Coronary artery (tissue), 2 donors: ENCODE measurements at regions not wholly inside any gene's neighbourhood (a gene's known extent, or its start where the extent isn't known, plus 50 kb on each side); places are given as distances from the start of the nearest gene placed in this dataset.

Source experiments
- DNase-seq: peaks from one replicate; pipeline ENCODE4 v3.0.0-alpha.2; 2017; ENCODE audit warnings: low spot score
- H3K27ac ChIP-seq, 2 donors: fragments of 200-600 bp; sonication (generic); one replicate each; pipeline ENCODE4 v1.5.1; 2016 to 2019
- H3K4me3 ChIP-seq: fragments of 200-600 bp; sonication (generic); 2 replicates; pipeline ENCODE4 v1.5.1; 2016; ENCODE audit warnings: mild to moderate bottlenecking, moderate library complexity
- TF ChIP-seq, protein P1 (sequence below): fragments of 200-600 bp; sonication (generic); IDR thresholded peaks from one replicate; pipeline ENCODE4 v1.5.1; 2019; ENCODE audit warnings: antibody characterized with exemption

DNA sequence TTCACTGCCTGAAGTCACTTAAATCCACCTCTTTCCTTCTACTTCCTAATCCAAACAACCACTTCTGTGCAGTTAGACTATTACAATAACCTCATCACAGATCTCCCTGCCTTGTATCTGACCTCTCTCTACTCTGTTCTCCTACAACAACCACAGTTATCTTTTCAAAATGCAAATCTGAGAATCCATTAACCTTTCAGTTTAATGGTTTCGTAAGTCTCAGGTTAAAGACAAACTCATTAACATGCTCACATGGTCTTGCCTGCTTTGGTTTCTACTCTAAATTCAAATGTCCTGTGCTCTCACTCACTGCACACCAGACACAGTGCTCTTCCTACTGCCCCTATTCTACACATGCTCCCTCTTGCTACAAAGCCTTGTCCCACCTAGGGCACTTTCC is 406.5 kb upstream of the THBS1 start:
- TF ChIP-seq, protein P1, sequence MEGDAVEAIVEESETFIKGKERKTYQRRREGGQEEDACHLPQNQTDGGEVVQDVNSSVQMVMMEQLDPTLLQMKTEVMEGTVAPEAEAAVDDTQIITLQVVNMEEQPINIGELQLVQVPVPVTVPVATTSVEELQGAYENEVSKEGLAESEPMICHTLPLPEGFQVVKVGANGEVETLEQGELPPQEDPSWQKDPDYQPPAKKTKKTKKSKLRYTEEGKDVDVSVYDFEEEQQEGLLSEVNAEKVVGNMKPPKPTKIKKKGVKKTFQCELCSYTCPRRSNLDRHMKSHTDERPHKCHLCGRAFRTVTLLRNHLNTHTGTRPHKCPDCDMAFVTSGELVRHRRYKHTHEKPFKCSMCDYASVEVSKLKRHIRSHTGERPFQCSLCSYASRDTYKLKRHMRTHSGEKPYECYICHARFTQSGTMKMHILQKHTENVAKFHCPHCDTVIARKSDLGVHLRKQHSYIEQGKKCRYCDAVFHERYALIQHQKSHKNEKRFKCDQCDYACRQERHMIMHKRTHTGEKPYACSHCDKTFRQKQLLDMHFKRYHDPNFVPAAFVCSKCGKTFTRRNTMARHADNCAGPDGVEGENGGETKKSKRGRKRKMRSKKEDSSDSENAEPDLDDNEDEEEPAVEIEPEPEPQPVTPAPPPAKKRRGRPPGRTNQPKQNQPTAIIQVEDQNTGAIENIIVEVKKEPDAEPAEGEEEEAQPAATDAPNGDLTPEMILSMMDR, result no peak
- H3K27ac ChIP-seq, result no peak overlapping the region

DNA sequence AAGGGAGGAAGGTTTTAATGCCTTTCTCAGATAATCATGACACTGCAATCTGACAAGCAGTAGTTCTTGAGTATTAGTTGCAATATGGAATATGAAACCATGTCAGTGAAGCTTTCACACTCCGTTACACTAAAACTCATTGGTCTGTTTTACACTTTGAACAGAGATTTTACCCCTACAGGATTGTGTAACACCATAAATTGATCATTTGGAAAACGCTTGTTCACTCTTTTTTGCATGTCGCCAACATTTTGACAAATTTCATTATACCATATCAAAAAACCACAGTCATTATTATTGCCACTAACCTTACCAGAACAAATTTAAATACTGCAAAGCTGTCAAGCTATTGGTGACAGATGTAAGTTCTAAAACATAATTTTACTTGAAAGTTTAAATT is 404.8 kb upstream of the THBS1 start:
- H3K27ac ChIP-seq, result no peak overlapping the region
- TF ChIP-seq, protein P1, result no peak
- no peak overlapping the region for H3K4me3 ChIP-seq
- no peak for DNase-seq

More for the DNA sequence above, 406.5 kb upstream of the THBS1 start:
- DNase-seq, result no peak
- H3K4me3 ChIP-seq, result no peak overlapping the region

DNA sequence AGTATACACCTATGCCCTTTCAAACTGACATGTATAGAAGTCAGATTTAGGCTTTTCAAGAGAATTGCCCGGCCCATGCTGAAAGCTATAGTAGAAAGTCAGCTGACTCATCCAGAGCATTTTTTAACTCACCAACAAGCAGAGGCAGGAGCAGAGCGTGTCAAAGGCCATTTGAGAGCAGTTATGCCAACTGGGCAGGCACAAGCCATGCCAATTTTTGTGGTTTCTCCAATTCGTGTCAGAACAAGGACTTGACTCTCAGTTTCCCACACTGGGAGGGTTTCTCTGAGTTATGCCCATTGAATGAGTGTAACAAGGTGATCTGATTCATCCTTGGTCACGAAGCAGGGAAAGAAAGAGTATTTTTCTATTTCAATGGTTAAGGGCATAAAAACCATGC is 403.3 kb upstream of the THBS1 start:
- no peak overlapping the region for H3K4me3 ChIP-seq
- TF ChIP-seq, protein P1, result no peak
- no peak for DNase-seq
- no peak overlapping the region for H3K27ac ChIP-seq

DNA sequence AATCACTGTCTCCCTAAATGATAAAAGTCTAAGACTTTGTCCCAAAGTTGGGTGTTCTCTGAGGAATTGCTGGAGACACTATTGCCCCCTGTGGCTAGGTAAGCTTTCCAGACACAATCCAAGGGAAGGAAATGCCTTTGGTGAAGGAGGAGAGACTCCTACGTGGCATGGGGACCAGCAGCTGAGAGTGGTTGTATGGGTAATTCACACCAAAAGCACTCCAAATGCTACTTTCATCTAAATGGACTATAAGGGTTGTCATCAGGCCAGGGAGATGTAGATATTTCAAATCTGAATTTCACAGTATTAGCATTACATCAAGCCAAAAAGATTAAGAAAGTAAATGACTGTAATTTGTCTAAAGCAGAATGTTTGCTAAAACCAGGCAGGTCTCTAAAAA is 400.8 kb upstream of the THBS1 start:
- no peak for DNase-seq
- TF ChIP-seq, protein P1, result no peak
- Histone ChIP-seq H3K27ac (no peak overlapping the region), H3K4me3 (no peak overlapping the region)

DNA sequence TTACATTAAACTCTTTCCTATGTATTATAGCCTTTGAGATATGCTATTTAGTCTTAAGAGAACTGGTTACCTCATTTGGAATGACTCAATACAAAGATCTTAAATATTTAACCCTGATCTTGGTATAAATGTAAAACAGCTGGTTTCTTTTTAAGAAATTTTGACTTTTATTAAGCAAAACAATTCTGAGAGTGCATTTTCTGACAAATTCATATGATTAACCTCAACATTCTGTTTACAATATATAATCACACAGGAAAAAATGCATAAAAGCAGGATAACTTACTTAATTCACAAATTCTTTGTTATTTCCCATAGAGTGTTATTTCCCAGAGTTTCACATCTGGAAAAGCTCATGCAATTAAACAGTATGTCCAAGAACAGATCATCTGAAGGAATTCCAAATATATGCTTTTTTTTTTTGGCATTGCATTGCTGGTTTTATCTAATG is 400.4 kb upstream of the THBS1 start:
- TF ChIP-seq, protein P1, result no peak
- no peak overlapping the region for H3K27ac ChIP-seq
- no peak for DNase-seq

DNA sequence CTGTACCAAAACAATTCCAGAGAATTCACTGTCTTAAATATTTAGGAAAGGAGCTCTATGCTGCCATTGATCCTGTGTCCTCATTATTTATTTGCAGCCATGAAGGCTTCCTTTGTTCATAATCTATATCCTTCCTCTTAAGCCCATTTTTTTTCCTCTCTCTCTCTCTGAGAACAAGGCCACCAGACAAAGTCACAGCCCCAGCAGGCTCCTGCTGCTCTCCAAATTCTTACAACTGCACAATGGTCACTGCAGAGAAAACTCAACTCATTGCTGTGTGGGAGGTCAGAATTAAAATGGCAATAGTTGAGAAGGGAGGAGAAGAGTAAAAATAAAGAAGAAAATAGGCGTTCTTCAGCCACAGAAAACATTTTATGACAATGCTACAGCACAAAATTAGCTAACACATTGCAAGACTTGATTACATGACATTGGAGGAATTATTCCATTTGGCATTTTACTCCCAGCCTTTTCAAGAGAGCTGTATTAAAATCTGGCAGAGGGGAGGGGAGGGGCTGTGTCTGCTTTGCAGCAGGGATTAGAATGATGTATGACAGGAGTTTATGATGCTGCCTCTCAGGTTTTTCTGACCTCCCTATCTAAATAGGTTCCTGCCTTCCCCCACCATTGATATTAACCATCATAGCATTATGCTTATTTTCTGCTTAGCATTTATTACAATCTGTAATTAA is 399.7 kb upstream of the THBS1 start:
- Histone ChIP-seq H3K27ac (no peak overlapping the region), H3K4me3 (no peak overlapping the region)
- DNase-seq, result no peak
- TF ChIP-seq, protein P1, result no peak

More for the DNA sequence above, 400.4 kb upstream of the THBS1 start:
- no peak overlapping the region for H3K4me3 ChIP-seq

DNA sequence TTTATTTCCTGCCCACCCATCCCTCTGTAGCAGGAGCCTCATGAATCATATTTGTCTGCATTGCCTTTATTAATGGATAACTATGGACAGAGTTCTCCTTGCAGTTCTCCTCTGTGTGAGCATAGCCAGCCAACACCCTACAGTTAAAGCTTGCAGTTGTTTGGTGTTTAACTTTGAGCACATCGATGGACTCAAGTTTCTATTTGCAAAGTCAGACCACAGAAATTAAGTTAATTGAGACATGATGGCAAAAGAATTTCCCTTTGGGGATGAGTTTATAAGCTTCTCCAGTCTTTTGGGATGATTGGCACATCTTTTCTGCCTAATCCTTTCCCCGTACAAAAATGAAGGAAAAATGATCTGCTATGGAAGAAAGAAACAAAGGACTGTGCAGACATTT is 398.9 kb upstream of the THBS1 start:
- H3K27ac ChIP-seq, result no peak overlapping the region
- no peak for DNase-seq
- TF ChIP-seq, protein P1, result no peak
- no peak overlapping the region for H3K4me3 ChIP-seq
